GM18502 (cell line): ENCODE measurements at regions not wholly inside any gene's neighbourhood (a gene's known extent, or its start where the extent isn't known, plus 50 kb on each side); places are given as distances from the start of the nearest gene placed in this dataset.
"Not testable (repeated sequence)": the region's sequence is repeated elsewhere in the genome, so short reads cannot be mapped to it uniquely, and the experiment has no call there.

Source experiments
- ATAC-seq: cut with Tn5 transposase; IDR thresholded peaks from one replicate; pipeline ENCODE4 v1.9.1; 2021; ENCODE audit warnings: mild to moderate bottlenecking; ENCODE audit not compliant: unreplicated experiment, poor library complexity

DNA sequence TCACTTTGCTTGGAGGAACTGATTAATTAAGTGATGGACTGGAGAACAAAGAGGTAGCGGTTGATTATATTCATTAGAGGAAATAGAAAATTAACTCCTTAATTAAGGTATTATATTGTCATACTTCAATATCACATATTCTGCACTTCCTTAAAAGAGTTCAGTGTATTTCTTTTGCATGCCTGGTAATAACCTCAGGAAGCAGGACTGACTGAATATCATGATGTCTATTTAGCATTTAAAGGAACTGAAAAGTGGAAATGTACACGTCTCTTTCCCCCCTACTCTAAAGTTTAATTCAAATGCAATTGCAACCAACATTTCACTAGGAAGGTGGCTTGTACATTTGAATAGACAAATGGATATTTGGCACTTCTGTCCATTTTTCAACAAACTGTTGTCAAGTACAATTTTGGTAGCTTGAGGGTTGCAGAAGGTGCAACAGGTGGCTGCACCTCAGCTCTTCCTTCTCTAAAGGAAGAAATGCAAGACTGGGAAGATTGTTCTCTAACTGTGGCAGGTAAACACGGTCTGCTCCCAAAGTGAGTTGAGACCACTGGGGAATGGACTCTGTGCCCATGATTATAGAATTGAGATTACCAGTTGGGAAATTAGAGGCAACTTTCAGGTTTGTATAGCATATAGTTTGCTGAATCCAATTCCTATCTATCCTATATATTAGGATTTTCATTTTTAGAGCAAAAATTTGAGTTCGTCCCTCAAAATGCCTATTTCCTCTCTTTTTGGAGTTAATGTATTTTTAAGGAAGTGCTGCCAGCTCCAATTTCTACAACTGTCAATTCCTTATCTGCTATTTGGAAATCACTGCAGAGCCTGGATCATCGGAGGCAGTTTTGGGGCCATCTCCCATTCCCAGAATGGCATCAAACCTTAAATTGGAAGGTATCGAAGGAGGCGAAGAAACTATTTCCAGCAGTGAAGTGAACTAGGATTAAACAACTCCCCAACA, 98.9 kb upstream of the TAF11L2 start:
- no peak for ATAC-seq

DNA sequence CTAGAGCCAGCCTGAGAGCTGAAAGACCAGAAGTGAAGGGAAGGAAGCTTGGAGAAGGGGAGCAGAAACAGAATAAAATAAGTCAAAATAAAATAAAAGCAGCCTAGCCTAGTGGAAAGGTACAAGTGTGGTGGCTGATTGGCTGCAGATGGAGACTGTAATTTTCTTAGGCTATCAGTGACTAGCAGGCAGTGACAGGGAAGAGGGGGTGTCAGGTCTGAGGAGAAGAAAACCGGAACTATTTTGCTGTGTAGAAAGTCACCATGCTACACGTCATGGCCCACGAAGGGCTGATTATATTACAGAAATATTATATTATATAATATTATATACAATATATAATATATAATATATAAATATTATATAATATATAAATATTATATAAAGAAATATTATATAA, 98.1 kb upstream of the TAF11L2 start:
- ATAC-seq = no peak

DNA sequence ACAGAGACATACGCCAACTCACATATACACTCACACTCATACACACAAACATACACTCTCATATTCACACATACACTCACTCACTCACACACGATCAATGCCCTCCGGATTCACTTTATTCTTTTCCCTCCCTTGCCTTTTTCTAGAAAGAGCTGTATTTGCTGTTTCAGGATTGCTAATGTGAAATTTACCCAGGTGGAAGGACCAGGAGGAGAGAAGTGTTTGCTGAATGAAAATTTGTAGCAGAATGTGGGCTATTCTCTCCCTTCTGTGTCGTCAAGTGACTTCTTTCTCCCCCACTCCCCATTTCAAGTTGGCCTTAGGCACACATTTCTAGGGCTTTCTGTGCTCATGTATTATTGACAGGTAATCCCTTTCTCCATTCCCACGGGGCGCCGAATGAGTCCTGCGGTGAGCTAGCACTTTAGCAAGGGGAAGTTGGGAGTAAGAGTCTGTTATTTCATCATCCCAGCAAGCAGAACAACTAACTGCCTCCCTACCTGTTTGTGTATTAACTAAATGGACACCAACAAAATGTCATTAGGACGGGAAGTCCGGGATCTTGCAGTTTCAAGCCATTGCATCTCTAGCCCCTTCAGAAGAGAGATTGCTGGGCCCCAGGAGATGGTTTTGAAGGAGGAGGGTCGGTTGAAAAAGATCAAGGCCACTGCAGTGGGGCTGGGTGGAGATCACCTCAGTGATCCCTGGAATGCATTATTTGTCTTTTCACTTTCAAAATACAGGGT, 97.1 kb upstream of the TAF11L2 start:
- no peak for ATAC-seq

DNA sequence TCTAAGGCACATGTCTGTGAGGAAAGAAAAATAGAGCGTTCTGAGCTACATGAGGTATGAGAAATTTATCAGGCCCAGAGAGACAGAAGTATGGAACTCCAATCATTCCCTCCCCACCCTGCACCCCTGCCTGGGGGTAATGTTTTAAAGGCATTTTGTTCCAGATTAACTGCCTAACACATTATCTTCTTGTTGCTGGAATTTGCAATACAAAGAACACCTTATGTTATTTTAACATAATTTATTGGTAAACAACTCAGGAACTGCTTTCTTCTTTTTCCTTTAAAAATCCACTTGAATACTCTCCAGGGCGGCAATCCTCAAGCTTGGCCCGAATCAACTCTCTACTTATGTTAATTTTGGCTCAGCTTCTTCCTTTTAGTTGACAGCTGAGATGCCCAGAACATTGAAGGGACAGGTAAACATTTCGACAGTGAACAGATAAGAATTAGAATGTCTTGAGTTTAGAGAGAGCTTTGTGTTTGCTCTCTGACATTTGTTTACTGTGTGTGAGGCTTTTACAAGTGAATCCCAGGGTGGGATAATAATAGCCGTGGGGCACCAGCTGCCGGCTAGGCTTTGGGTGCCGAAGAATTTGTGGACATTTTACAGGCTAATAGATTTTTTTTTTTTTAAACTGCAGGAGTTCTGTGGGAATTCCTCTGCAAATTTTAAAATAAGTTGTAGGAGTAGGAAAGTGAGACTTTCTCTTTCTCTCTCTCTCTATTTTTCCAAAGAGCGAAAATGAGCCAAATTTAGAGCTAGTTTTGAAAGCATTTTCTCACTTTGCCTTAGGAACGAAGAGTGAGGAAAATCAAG, 96.4 kb upstream of the TAF11L2 start:
- ATAC-seq = no peak

DNA sequence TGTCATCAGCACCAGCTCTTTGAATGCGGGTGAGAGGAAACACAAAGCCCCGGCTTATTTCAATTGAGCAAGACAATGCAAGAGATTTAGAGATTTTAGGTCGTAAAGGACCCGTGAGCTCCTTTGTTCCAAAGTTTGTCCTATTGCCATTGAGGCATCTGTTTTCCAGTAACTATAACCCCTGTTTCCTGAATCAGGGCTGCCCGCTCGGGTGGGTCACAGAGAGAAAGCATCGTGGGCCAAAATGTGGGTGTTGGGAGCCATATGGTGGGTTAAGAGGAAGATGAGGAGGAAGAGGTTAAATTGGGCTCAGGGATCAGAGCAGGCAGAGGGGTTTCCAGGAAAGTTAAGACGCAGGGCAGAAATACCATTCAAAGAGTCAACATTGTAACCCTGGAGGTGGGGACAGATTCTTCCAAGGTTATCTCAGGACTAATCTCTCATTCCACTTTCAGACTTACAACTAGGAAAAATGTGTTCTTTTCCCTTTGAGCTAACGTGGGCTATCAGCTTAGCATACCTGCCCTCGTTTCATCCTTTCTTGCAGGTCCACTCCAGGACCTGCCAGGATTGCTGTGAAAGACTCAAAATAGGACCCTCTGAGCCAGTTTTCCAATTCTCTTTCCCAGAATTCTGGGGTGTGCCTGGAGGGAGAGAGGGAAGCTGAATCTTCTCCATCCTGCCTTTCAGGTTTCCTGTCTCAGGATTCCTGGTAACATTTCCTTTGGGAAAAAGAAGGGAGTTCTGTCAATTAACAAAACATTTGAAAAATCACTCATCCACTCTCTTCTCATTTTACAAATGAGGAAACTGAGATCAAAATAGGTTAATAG, 95.5 kb upstream of the TAF11L2 start:
- no peak for ATAC-seq

DNA sequence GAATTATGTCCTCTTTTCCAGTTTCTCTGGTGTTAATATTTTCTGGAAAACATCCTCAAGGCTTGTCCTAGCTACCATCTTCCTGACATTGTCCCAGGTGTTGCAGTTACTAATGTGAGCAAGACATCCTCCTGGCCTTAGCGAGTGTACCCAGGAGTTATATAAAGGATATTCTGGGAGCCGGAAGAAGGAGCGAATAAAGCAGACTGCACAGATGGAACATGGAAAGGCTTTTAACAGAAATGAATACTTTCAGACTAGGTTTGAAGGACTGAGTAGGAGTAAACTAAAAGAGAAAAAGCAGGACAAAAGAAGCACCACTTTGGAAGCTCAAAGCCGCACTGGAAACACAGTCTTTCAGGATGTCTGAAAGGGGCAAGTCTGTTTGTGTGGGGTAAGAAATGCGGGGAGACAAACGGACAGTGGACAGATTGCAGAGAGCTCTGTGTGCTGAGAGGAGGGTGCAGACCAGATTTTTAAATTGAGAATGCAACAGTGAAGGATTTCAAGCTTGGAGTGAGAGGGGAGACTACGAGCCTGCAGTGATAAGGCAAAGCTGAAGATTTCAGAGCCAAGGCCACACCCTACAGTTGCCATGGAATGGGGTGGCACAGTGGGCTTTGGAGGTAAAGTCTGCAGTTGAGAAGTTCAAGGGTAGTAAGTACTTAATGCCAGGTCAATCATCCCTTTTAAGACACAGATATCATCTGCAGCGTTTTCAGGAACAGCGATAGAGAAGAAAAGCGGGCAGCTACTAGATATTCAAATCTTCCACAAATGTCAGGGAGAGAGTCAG, 94.1 kb upstream of the TAF11L2 start:
- no peak for ATAC-seq

DNA sequence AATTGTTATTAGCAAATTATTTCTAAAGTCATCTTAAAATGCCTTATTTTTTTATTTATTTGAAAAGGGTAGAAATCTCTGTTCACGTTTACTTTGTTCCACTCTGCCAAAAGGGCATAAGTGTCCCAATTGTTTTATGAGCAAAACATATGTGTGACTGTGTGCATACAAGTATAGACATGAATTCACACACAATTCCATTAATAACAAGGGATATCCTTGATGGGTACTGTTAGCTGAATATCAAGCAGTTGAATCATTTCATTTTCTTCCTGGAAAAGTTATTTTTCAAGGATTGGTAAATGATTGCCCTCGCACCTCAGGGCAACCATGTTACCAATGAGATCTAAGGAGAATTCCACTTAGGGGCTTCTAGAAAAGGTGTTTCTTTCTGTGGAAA, 92.1 kb upstream of the TAF11L2 start:
- ATAC-seq = no peak

DNA sequence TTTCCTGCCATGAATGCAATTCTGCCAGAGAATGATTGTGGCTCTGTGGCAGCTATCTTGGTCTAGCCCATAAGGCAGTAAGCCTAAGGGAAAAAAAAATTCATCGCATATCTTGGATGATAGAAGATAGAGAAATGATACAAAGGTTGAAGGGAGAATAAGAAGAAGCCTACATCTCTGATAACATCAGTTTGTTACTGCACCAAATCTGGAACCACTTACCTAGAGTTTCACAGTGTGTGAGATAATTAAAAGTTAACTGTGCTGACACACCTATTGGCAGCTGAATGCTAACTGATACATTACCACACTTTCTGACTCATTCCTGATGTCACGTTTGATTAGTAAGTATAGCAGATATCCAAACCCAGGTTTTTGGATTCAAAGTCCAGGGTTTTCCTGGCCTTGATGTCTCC, 91.6 kb upstream of the TAF11L2 start:
- ATAC-seq = no peak

DNA sequence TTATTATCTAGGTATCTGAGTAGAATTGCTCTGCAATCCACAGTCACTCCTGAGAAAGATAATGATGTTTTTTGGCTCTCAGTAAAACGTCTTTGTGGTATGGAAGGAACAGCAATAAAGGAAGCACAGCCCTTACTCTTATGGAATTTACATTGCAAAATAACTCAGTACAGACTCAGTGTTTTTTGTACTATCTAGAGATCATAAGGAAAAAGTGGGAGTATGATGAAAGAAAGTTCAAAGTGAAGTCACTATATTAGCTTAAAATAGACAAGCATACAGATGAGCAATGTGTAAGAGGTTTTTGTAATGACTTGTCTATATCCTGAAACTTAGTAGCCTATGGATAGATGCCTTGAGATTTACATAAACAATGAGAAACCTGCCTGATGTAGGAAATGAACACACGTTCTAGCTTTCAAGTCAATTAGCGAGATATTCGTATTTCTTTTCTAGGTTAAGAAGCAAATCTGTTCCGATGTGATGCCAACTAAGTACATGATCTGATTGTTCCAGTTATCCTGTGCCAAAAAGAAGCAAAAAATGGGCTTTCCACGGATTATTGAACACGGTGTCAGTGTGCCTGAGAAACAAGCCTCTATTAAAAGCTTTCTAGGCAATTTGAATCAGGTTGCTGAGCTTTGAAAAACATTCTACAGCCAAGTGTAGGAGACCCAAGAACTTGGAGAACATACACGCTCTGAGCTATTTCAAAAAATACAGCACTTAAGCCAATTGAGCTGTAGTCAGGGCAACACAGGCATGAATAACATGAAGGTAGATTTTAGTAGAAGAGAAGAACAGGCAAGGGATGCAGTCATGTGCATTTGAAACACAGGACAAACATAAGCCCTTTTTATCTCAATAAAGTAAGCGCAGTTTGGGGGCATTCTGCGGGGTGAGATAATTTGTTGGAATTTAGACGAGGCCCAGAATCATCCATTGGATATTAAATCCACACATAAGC, 86.3 kb upstream of the TAF11L2 start:
- no peak for ATAC-seq

DNA sequence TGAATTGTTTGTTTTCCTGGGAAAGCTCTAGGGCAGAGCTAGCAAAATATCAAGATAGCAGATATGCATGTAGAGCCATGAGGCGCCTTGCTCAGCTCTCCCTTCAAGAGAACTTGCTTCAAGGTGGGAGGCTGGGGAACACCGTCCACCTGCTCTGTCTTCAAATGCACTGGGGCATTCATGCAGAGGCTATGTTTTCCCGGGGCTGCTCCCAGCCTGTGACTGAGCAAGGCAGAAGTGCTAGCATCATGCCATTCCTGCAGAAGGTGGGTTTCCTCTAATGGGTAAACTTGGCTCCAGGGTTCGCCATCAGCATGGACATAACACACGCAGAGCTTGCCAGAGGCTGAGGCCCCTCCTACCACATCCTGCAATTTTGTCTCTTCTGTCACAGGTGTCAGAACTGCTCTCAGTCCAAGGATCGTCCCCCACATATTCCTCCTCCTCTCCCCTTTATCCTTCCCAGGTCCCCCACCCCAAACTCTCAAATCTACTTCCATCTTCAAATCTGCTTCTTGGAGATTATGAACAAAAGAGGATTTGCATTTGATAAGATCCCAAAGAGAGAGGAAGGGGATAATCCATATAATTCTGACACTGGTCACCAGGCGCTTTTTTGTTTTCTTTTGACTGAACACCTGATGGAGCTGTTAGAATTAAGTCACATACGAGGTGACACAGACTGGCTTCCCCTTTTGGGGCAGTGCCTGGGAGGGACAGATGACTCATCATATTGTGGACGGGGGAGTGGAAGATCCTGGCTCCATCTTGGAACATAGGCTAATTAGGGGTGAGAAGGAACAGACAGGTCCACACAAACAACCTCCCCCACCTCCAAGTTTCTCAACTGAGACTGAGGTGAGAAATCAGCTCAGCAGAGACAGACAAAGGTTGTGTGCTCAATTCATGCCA, 85.0 kb upstream of the TAF11L2 start:
- ATAC-seq = peak; percentile 73

DNA sequence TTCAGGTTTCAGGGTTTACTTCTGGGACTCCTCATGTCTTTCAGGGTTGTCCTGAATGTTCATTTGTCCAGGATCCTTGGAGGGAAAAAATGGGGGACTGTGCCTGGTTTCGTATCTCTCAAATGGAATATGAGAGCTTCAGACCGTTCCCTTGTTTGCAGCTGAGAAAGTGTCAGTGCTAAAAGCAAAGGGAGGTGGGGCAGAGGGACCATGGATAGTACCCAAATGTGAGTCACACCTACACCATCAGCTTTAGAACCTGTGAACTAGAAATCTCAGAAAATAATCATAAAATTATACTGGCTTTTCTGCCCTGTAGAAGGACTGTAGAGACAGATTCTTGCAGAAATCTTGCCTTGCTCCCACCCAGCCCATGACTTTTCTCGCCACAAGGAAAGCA, 84.3 kb upstream of the TAF11L2 start:
- ATAC-seq = no peak

DNA sequence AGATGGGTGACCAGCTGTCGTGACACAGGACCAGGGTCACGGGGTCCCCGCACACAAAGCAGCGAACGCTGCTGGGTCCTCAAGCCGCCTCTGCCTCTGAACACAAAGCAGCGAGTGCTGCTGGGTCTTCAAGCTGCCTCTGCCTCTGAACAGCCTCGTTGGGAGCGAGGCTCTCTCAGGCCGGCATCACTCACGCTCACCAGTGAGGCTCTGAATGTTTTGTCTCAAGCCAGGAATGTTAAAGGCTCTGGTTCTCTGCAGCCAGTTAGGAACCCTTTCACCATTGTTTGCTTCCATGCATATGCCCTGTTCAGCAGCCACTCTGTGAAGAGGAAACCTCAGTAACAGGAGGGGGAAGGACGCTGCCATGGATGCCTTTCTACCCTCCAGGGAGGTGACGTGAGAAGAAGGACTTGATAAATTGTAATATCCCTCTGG, 82.7 kb upstream of the TAF11L2 start:
- ATAC-seq = no peak

DNA sequence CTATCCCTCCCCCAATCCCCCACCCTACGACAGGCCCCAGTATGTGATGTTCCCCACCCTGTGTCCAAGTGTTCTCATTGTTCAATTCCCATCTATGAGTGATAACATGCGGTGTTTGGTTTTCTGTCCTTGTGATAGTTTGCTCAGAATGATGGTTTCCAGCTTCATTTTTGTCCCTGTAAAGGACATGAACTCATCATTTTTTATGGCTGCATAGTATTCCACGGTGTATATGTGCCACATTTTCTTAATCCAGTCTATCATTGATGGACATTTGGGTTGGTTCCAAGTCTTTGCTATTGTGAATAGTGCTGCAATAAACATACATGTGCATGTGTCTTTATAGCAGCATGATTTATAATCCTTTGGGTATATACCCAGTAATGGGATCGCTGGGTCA, 81.7 kb upstream of the TAF11L2 start:
- ATAC-seq = not testable (repeated sequence)

DNA sequence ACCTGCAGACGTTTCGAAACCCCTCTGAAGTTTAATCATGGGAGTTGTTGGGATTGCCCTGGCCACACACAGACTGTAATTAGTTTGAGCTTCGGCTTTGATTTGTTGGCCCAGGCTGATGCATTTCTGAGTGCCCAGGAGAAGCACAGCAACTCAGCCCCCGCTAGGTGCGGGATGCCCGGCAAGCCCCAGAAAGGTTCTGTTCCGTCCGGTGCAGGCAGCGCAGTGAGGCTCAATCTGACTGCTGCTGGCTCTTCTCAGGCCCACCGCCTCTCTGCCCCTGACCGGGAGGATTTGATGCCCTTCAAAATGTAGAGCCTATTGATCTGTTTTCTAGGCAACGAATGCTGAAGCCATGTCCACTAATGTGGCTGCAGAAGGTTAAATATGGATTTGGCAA, 73.4 kb upstream of the TAF11L2 start:
- no peak for ATAC-seq

DNA sequence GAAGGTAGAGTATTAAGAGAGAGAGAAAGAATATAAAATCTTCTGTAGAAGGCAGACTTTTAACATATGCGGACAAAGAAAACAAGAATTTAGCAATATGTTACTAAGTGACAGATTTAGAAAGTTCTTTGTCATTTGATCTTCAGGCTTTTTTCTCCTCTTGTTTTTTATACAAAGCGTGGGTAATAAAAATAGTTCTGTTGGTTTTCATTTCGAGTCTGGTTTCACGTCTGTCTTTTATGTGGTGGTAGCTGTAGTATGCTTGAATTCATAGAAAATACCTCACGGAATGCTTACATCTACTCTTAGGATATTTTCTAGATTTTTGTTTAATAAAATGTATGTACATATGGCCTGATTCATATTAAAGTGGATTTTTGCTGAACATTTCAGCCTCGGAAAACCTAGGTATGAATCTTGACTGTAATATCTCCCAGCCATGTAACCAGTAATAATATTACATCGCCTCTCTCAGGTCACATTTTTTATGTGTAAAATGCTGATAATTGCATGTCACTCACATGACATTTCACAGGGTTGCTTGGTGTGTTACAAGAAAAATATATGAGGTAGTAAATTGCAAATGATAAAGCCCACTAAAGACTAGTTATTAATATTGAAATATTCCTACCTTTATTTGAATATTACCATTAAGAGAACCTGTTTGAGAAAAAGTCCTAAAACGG, 72.5 kb upstream of the TAF11L2 start:
- ATAC-seq = no peak

DNA sequence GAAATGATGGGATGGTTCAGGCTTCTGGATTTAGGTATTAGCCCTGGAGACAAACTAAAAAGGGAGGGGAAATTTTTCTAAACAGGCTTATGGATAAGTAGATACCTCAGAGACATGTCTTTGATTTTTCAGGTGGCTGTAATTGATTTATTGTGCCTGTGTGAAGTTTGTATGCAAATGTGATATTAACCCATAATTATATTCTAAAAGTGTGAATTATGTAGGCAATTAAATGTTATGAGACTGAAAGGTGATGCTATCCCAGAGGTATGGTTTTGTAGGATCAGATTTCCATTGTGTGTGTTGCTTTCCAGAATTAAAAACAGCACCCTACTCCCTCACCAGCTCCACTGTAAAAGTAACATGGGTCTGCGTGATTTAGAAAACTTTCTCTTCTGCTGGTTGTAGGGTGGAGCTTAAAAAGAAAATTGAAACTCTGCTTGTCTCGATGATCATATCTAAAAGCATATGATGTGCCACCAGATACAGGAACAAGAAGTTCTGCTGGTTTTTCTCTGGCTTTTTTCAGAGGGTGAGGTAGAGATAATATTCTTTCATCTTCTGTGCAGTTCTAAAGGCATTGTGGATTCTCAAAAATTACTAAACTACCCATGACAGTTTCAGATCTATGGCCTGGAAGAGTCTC, 71.8 kb upstream of the TAF11L2 start:
- ATAC-seq = peak; percentile 91
